CD4-positive, alpha-beta T cell treated with Interleukin-2 at 100 ng/mL for 4 hours (primary cell): ENCODE measurements at regions not wholly inside any gene's neighbourhood (a gene's known extent, or its start where the extent isn't known, plus 50 kb on each side); places are given as distances from the start of the nearest gene placed in this dataset.

Experiments
- DNase-seq: peaks from one replicate; pipeline ENCODE4 v3.0.0-alpha.2; 2020; ENCODE audit warnings: low spot score

DNA sequence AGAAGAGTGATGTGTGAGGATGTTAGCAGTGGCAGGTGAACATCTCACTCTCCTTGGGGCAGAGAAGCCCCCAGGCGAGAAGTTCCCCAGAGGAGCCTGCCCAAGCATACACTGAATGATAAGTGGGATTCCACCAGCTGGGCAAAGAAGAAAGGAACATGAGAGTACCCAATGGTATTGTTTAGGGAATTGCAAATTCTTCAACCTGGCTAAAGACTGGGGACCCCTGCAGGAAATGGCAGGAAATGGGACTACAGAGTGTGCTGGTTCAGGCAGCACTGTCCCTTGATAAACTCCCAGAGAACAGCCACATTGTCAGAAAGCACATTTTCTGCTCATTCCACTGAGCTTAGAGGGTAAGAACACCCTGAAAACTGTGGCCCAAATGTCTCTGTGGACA, 121.3 kb downstream of the RPS29 start:
- no peak for DNase-seq

DNA sequence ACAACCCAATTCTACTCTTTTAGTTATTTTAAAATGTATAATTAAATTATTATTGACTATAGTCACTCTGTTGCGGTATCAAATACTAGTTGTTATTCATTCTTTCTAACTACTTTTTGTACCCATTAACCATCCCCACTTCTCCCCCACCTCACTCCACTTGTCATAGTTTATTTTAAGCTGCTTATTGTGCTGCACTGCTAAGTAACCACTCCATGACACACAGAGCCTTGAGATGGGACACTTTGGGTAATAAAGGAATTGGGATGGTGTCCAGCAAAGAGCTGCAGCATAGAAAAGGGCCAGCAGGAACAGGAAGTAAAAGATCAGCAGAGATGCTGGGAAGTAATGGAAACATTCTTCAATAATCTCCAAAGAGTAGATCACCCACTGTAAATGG, 123.0 kb downstream of the RPS29 start:
- no peak for DNase-seq

DNA sequence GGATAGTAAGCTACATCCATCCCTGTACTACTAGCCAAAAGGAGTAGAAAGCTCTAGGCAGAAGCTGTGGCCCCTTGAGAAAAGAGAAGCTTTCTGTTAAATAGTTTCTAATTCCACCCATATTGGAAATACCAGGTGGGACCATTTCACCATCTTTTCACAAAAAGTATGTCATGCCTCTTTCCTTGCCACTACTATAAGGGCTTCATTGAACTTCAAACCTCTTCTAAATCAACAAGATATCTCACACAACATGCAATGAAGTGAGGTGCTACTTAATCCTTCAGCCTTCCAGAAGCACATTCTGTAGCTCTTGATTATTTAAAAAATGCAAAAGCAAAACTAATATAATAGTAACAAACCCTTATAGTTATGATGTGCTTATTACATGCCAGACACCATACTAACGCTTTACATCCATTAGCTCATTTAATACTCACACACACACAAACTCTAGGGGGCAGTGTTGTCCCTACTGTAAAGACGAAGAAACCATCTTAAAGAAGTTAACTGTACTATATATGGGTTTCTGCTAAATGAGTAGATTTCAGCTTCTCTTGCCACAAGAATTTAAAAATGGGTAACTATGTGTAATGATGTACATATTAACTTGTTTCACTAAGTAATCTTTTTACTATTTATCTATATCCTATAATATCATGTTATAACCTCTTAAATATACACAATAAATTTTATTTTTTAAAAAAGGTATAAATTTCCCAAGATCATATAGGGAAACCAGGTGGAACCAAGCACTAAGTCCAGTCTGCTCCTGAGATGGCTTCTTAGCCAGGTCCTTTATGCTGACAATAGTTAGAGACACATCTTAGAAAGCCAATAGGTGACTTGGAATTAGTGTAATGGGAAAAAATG, 124.4 kb downstream of the RPS29 start:
- DNase-seq, result peak; percentile 82

DNA sequence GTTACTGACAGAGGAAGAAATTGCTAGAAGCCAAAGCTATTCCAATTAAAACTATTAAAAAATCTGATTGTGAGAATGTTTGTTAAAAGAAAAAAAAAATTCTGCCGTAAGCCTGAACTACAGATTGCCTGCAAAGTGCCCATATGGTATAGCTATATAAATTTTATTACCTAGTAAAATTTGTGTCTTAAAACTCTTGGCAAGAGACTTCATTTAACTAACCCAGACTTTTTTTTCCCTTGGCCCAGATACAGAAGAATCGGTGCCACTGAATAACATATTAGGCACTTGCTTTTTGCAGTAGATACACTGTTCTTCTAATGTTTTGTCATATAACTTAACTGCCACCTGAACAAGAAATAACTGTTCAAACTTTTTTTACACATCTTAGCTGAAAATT, 125.5 kb downstream of the RPS29 start:
- no peak for DNase-seq

DNA sequence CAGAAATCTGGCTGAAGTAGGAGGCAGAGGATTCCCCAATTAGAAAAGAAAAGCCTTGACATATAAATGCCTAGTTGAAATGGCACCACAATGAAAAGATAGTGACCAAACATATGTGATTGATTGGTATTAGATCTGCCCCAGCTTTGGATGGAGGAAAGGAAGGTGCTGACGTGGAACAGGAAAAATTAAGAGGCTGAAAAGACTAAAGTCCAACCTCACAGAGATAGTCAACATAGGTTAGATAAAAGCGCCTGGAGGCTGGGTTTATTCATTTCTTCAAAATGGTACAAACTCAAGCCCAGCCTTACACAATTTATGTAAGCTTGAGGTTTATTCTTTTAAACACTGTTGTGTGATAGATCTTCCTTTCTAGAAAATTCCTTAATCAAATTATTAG, 129.6 kb downstream of the RPS29 start:
- DNase-seq, result no peak

DNA sequence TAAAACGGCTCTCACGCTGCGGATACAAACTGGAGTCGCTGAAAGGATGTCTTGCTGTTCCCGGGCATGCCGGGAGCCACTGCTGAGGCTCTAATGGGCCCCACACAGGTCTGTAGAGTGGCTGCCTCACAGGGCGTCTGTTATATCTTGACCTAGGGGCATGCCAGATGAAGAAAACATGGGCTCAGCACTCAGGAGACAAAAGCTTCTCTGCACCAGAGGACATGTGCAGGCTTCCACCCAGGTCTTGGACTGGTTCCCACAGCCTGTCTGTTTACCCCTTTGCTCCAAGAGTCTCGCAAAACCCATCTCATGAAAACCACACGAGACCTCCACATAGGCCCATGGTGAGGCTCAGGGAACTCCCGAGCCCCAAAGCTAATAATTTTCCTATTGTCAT, 134.2 kb downstream of the RPS29 start:
- no peak for DNase-seq

DNA sequence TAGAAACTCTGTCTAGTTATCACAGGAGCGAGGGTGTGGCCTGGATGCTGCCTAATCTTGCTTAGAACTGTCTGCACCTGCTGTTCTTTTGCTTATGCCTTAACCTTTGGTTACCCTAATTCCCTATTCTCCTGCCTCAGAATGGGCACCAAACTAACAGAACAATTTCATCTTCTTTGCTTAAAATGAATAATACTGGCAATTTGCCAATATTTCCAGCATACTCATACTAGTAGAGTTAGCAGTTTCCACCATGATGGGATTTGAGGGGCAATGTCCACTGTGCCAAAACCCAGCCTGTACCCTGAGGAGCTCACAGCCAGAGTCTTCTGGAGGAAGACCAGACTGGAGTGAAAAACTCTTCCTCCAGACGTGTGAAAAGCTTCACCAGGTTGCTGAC, 136.4 kb downstream of the RPS29 start:
- no peak for DNase-seq

DNA sequence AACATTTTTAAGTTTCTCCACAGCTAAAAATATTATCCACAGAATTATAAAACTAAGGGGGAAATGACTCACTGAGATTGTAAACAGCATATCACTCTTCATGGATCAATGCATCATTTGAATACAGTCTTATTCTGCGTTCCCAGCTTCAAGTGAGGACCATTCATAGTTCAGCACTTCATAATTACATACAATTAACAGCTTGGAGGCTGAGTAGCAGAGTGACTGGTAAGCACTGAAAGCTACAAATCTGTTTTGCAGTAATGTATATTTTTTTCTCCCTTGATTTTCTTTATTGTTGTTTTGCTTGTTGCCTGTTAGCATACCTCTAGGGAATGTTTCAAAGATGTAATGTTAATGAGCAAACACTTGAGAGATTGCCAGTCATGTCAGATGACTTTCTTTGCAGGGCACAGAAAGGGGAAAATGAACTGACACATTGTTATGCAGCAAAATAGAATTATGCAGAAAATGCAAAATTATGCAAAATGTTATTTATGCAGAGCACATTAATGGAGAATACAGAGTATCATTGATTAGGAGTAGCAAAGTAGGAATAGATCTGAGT, 138.6 kb downstream of the RPS29 start:
- DNase-seq, result no peak

DNA sequence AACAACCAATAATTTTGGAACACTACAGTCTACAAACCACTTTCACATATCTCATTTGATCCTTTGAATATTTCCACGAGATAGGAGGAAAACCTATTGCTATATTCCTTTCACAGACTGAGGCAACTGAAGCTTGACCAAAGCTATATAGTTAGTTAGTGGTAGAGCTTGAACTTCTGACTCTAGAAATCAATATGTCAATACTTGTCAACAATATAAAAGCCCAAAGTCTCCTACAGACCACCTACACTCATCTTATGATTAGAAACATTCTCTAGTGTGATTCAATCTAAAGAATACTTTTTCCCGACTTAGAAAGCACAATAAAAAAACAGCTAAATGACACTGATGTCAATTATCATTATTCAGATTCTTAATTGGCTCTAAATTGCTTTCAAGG, 139.4 kb downstream of the RPS29 start:
- DNase-seq, result no peak

DNA sequence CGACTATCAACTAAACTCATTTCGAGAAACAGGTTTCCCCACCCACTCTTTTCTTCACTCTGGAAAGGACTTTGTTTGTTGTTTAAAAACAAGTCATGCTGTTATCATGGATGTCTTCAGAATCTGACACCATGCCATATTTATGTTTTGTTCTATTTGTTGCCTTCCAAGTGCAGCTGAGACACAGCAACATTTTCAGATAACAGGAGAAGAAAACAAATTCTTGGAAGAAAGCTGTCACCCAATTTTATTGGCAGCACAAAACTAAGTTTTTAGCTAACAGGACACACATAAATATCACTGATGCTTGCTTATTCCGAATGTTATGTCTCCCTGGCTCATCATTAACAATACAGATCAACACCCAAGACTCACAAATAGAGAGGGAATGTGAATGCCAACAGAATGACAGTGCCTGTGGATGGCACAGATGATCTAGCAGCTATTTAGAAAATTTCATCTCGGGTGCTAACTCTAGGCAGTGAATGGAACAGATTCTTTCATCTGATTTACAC, 147.9 kb downstream of the RPS29 start:
- DNase-seq, result no peak

DNA sequence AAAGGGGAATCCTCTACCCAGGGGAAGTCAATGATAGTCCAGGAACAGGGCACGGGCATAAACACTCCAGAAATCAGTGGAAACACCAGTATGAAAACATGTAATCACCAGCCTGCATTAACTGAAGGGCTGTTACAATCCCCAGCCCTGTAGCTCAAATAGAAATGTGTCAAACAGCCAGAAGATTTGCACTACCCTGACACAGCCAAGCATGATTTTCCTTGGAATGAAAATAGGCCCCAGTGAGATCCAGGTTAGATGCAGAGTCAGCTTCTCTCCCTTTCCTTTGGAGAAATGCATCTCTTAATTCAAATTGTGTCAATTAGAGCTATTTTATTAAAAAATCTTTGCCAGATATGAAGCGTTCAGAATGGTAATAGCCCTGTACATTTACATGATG, 158.1 kb downstream of the RPS29 start:
- DNase-seq, result no peak

DNA sequence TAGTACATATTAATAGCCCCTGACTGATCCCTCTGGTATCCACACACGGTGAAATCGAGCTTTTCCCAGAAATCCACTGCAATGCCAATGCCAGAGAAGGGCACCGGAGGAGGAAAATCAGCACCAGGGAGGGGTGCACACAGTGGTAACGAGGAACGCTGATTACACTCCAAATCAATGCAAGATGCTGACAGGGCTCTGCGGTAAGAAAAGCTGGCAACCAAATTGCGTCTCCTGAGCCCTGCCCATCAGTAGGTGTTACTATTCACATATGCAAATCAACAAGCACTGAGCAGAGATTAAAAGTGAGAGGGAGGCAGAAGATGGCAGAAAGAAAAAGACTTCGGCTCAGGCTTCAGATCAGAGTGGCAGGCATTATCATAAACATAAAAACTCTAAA, 159.1 kb downstream of the RPS29 start:
- no peak for DNase-seq

DNA sequence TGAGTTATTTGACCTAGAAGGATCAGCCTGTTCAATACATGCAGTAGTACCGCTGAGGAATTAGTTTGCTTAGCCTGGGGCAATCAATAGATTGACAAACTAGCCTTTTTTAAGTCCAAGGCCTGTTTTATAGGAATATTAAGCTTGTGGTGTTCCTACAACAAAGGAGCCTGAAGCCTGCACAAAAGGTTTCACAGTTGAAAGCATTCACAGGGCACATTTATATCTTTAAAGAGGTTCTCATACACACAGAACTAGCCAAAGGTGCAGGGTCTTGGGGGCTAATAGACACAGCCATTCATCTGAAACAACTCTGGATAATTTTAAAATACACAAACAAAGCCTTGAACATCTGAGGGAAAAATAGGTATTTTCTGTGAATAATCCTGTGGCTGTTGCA, 160.3 kb downstream of the RPS29 start:
- DNase-seq, result no peak

DNA sequence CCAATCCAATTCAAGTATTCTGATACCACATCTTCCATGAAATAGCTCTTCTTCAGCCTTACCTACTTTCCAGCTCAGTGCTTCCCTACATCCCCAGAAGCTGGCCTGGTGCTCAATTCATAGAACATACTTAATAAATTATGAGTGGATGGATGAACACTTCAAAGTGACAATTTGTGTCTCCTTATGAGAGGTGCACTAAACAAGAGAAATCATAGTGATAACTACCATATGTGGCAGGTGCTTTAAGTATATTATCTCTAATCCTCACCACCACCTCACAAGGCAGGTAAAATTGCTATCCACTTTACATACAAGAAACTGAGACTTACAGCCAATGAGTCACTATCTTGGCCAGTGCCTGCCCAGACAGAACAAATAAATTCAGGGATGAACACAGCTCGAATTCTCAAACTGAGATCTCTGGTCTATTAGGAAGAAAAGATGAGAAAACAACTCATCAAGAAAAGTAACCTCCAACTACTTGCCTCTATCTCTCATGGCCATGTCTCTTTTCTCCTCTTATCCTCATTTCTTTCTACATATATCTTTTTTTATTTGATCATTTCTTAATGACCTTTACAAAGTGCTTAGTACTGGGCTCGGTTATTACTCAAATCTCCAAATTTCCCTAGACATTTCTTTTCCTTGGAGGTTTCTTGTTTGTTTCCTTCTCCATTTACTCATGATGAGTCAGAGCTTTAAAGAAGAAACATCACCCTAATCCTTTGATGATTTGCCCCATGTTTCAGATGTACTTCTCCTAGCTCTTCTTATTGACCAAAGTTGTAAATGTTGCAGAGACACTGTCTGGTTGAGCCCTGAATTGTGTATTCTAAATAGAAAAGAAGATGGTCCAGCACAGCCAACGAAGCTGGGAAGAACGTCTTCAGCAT, 161.5 kb downstream of the RPS29 start:
- no peak for DNase-seq

DNA sequence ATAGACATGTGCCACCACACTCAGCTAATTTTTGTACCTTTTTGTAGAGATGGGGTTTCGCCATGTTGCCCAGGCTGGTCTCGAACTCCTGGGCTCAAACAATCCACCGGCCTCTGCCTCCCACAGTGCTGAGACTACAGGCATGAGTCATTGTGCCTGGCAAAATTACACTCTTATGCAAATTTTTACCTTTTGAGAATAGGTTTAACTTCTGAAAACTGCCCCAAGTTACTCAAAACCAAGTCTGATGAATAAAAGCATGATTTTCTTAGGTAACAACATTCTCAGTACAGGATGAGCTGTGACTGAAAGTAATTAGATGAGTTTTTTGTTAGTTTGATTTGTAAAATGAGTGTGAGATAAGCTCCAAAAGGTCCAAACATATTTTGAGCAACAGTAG, 166.0 kb downstream of the RPS29 start:
- DNase-seq, result no peak

DNA sequence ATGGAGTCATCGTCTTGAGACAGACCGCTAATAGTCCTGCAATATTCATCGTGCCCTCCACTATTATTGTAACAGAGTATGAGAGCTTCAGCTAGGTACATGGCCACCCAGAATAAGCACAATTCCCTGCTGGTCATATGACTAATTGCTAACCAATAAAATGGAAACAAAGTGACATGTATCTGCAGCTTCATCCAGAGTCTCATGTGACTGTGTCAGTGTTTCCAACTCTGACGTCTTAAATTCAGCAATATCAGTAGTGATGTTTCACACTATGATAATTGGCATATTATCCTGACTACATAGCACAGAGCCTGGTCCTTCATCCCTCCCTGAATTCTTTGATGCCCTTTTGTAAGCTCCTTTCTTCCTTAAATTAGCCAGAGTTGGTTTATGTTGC, 167.4 kb downstream of the RPS29 start:
- DNase-seq, result no peak

DNA sequence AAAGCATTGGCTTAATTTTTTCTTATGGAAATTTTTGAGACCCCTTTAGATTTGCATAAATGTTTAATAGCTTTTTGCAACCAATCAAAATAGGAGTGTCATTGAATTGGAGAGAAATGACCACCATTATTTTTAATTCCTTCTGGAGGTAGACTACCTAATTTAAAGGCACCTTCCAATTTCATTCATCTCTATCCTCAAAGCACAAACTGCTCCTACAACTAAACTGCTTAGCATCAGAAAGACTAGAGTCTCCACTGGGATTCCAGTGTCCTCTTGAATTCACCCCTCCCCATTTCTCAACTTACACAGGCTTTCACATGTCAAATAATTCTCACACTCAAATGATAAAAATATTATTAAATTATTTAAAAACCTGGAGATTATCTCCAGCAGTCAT, 168.4 kb downstream of the RPS29 start:
- no peak for DNase-seq

DNA sequence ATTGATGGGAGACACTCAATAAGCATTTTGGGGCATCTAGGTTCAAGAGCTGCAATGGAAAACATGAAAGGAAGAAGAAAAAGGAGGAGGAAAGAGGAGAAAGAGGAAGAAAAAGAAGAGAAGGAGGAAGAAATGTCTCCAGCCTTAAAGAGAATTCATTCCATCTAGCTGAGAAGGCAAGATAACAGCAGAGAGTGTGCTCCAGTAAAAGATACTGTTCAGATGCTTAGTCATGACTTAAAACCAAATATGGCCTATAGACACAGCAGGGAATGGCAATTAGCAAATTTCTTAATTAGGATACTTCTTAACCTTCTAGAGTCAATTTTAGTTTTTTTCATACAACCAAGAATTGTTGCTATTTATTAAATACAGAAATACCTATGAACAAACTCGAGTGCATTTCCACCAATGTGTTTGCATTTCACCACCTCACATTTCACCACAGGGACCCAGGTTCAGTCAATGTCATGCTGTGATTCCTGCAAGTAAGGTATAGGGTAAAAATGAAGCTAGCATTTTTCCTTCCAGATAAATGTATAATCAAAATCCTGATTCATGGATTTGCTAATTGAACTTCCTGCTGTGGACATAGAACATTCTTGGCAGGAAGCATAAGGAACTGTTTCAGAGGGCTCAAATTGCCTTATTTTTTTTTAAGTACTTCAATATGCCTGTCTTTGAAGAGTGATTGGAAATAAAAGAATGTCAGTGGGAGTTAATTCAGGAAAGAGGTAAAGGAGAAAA, 177.8 kb downstream of the RPS29 start:
- no peak for DNase-seq

DNA sequence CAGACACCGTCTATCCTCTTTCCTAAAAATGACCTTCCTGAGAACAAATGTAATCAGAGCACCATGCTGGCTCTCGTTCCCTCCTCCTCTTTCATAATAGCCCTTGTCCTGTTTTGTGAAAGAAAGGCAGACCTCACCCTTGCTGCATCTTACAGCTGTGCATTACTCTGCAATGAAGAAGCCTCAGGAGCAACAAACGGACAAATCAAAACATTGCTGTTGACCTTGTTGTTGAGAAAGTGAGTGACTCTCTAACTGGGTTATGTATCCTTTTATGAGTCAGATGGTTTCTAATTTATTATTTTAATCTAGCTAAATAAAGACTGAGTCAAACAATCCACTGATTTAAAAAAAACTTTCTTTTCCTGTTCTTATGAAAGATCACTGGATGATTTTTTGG, 180.9 kb downstream of the RPS29 start:
- DNase-seq, result no peak

DNA sequence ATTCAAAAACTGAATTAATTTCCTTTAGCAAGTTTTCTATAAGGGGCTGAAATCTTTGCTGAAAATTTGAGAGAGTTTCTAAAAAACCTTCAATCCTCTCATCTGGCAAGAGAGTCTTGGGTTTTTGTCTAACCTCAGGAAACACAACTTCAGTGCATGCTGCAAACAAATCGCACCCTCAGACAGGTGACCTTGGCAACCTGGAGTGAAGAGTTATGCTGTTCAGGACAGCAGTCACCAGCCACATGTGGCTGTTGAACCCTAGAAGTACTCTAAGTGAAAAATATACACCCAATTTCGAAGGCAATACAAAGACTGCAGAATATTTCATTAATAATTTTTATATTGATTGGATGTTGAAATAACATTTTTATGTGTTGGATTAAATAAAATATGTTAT, 184.8 kb downstream of the RPS29 start:
- no peak for DNase-seq

DNA sequence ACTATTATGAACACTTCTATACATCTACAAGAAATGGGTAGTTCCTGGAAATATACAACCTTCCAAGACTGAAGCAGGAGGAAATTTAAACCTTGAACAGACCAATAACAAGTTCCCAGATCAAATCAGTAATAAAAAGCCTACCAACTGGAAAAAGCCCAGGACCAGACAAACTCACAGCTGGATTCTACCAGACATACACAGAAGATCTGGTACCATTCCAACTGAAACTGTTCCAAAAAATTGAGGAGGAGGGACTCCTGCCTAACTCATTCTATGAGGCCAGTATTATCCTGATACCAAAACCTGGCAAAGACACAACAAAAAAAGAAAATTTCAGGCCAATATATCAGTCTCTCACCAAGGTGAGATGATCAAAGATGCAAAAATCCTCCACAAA, 189.4 kb downstream of the RPS29 start:
- DNase-seq, result no peak

DNA sequence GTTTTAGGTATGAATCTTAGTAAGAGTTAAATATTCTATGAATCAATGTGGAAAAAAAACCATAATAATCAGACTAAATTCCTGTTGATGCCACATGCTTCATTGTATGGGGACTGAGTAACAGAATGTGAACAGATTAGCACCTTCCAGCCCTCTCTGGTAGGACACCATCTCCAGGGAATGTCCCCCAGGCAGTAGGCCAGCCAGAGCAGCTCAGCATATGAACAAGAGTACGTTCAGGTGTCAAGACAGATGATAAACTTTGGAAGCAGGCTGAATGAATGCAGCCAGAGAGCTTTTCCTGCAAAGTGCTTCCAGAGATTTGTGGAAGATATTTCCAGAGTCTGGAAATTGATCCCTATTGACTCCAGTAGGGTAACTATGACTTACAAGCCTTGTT, 204.4 kb downstream of the RPS29 start:
- DNase-seq, result no peak
